ENCODE measurements at regions not wholly inside any gene's neighbourhood (a gene's known extent, or its start where the extent isn't known, plus 50 kb on each side); places are given as distances from the start of the nearest gene placed in this dataset.

GRCh38 chr18:78255013-78255412 is 724.6 kb upstream of the SALL3 start:
- TF ChIP-seq EZH2phosphoT487 (IDR thresholded peaks at IDR 0.05; ENCODE audit: borderline replicate concordance, low read length) (no peak), CTCF (IDR thresholded peaks at IDR 0.05; ENCODE audit: low read depth, low read length, poor library complexity, severe bottlenecking) (no peak)
